ENCODE measurements at regions not wholly inside any gene's neighbourhood (a gene's known extent, or its start where the extent isn't known, plus 50 kb on each side); places are given as distances from the start of the nearest gene placed in this dataset.

DNA sequence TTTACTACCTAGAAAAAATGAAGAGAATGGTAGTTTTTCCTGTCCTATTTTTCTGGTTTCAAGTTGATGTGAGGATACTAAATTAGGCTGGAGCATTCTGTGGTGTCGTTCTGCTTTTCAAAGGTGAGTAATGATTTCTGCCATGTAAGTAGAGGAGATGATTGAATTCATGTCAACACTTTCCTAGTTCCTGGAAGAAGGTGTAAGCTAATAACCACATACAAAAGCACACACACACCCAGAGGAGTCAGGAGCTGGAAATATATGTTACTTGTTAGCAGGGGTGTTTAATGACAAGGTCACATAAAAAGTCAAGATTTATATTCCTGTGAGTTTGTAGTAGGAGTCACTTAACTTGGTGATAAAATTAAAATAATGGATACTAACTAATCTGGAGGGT, 172.1 kb downstream of the TMX3 start:
- H3K4me3 Mint-ChIP-seq: no peak overlapping the region
- H3F3A ChIP-seq (ENCODE audit: low read depth): no peaks in the 10 kb centered on the region

DNA sequence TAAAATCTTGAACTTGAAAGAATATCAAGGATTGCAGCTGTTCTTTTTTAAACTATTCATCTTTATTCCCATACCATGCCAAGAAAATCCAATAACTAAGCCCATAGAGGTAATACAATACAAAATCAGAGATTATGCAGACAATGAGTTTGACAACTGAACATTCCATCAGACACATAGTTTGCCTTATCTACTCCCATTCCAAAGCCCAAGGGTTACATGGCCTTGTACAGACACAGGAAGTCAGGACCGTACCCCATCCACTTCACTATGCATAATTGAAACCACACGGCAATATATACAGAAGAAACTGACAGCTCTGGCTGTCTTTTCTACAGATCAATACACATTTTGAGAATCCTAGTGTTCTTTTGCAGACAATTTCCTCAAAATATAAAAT, 181.3 kb downstream of the TMX3 start:
- no peaks in the 10 kb centered on the region for H3K9me3 ChIP-seq (ENCODE audit: low read depth)
- H3K4me3 ChIP-seq: no peak overlapping the region
- H3K27ac Mint-ChIP-seq: no peak overlapping the region
- H3K4me2 ChIP-seq: no peak overlapping the region
- DNase-seq (ENCODE audit: low spot score): no peak
- TF ChIP-seq, protein P1, sequence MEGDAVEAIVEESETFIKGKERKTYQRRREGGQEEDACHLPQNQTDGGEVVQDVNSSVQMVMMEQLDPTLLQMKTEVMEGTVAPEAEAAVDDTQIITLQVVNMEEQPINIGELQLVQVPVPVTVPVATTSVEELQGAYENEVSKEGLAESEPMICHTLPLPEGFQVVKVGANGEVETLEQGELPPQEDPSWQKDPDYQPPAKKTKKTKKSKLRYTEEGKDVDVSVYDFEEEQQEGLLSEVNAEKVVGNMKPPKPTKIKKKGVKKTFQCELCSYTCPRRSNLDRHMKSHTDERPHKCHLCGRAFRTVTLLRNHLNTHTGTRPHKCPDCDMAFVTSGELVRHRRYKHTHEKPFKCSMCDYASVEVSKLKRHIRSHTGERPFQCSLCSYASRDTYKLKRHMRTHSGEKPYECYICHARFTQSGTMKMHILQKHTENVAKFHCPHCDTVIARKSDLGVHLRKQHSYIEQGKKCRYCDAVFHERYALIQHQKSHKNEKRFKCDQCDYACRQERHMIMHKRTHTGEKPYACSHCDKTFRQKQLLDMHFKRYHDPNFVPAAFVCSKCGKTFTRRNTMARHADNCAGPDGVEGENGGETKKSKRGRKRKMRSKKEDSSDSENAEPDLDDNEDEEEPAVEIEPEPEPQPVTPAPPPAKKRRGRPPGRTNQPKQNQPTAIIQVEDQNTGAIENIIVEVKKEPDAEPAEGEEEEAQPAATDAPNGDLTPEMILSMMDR (IDR thresholded peaks at IDR 0.05): no peak
- TF ChIP-seq EZH2 (IDR thresholded peaks at IDR 0.05) (no peak), EZH2phosphoT487 (IDR thresholded peaks at IDR 0.05) (no peak)
- no peak overlapping the region for H3K27ac ChIP-seq
- H3K36me3 Mint-ChIP-seq: no peaks in the 10 kb centered on the region
- H3K27me3 Mint-ChIP-seq (ENCODE audit: insufficient read depth, low read depth): no peaks in the 10 kb centered on the region
- H3K4me1 Mint-ChIP-seq: peaks cover 4% of the 10 kb centered on the region
- no peaks in the 10 kb centered on the region for H3K79me2 ChIP-seq (ENCODE audit: low read depth)
- H2AFZ ChIP-seq (replicated peaks): no peak overlapping the region
- no peaks in the 10 kb centered on the region for H3K9me3 Mint-ChIP-seq
- H3K9ac ChIP-seq: no peak overlapping the region
- no peaks in the 10 kb centered on the region for H3K27me3 ChIP-seq
- no peaks in the 10 kb centered on the region for H3F3A ChIP-seq (ENCODE audit: low read depth)
- no peak overlapping the region for H3K4me3 Mint-ChIP-seq
- peaks cover 9% of the 10 kb centered on the region for H3K4me1 ChIP-seq
- H3K36me3 ChIP-seq: no peaks in the 10 kb centered on the region
- no peaks in the 10 kb centered on the region for H4K20me1 ChIP-seq (ENCODE audit: low read depth)

More for the DNA sequence above, 172.1 kb downstream of the TMX3 start:
- Mint-ChIP-seq H3K27me3 (ENCODE audit: insufficient read depth, low read depth) (no peaks in the 10 kb centered on the region), H3K27ac (no peak overlapping the region), H3K9me3 (no peaks in the 10 kb centered on the region), H3K4me1 (no peaks in the 10 kb centered on the region), H3K36me3 (no peaks in the 10 kb centered on the region)
- H3K9ac ChIP-seq: no peak overlapping the region
- H3K36me3 ChIP-seq: no peaks in the 10 kb centered on the region
- no peak overlapping the region for H3K4me2 ChIP-seq
- H3K4me1 ChIP-seq: no peaks in the 10 kb centered on the region
- H3K27me3 ChIP-seq: no peaks in the 10 kb centered on the region
- no peak for DNase-seq (ENCODE audit: low spot score)
- TF ChIP-seq EZH2 (IDR thresholded peaks at IDR 0.05) (no peak), EZH2phosphoT487 (IDR thresholded peaks at IDR 0.05) (no peak)
- TF ChIP-seq, protein P1 (IDR thresholded peaks at IDR 0.05): no peak
- H2AFZ ChIP-seq (replicated peaks): no peak overlapping the region
- H3K79me2 ChIP-seq (ENCODE audit: low read depth): no peaks in the 10 kb centered on the region
- no peaks in the 10 kb centered on the region for H3K9me3 ChIP-seq (ENCODE audit: low read depth)
- no peaks in the 10 kb centered on the region for H4K20me1 ChIP-seq (ENCODE audit: low read depth)
- no peak overlapping the region for H3K4me3 ChIP-seq
- H3K27ac ChIP-seq: no peak overlapping the region

DNA sequence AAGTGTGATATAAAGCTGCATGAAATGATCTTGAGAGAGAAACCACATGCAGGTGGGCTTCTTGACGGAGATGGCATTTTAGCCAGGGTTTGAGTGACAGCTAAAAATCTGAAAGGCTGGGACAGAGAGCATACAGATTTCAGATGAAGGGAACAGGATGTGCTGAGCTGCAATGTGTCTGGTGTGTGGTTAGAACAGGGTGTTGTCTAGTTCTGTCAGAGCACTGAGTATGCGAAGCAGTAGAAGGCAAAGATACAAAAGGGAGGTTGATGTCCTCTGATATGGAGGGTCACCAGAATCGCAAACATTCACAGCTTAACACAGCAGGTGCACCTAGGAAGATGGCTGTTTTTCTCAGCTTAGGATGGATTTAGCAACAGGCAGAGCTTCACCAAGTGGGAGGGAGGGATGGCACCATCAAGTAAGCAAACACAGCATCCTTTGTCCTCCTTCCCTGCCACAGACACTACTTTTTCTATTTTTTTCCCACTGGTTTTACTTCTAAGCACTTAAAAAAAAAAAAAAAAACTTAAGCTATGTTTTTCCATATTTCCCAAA, 182.5 kb downstream of the TMX3 start:
- Mint-ChIP-seq H3K36me3 (no peaks in the 10 kb centered on the region), H3K4me1 (peaks cover 4% of the 10 kb centered on the region), H3K4me3 (no peak overlapping the region), H3K27me3 (ENCODE audit: insufficient read depth, low read depth) (peaks cover 2% of the 10 kb centered on the region), H3K27ac (no peak overlapping the region), H3K9me3 (no peaks in the 10 kb centered on the region)
- Histone ChIP-seq H3K9me3 (ENCODE audit: low read depth) (no peaks in the 10 kb centered on the region), H3K27ac (no peak overlapping the region), H2AFZ (replicated peaks) (peak overlapping the region; percentile 66), H3K79me2 (ENCODE audit: low read depth) (no peaks in the 10 kb centered on the region), H3K9ac (no peak overlapping the region), H4K20me1 (ENCODE audit: low read depth) (no peaks in the 10 kb centered on the region), H3K4me1 (peaks cover 9% of the 10 kb centered on the region), H3K4me3 (no peak overlapping the region), H3K4me2 (no peak overlapping the region), H3K27me3 (no peaks in the 10 kb centered on the region), H3K36me3 (no peaks in the 10 kb centered on the region), H3F3A (ENCODE audit: low read depth) (no peaks in the 10 kb centered on the region)
- TF ChIP-seq EZH2phosphoT487 (IDR thresholded peaks at IDR 0.05) (no peak), EZH2 (IDR thresholded peaks at IDR 0.05) (no peak)
- TF ChIP-seq, protein P1 (IDR thresholded peaks at IDR 0.05): no peak
- peak; percentile 32 for DNase-seq (ENCODE audit: low spot score)
